Liver (tissue), 3 donors: ENCODE measurements at regions not wholly inside any gene's neighbourhood (a gene's known extent, or its start where the extent isn't known, plus 50 kb on each side); places are given as distances from the start of the nearest gene placed in this dataset.

ENCODE experiments used
- CTCF ChIP-seq: fragments of 150-350 bp; IDR thresholded peaks from 2 replicates; pipeline ENCODE4 v1.5.1; 2017; ENCODE audit warnings: improper control_type of control experiment, low read depth, low read length; ENCODE audit not compliant: missing input control
- EGR1 ChIP-seq, 2 donors: IDR thresholded peaks; 2 replicates each; pipeline ENCODE4 v1.6.1; 2016 to 2018; ENCODE audit warnings: antibody characterized with exemption in 2 of 2, low read depth in 2 of 2
- GABPA ChIP-seq, 2 donors: IDR thresholded peaks in 1 of 2; conservative IDR thresholded peaks in 1 of 2; 2 replicates each; pipeline ENCODE4 v1.6.1; 2016; ENCODE audit warnings: antibody characterized with exemption in 2 of 2, mild to moderate bottlenecking in 1 of 2, moderate library complexity in 1 of 2
- HNF4A ChIP-seq, 2 donors: conservative IDR thresholded peaks; 2 replicates each; pipeline ENCODE4 v1.6.1; 2016; ENCODE audit warnings: antibody characterized with exemption in 2 of 2, mild to moderate bottlenecking in 2 of 2
- JUND ChIP-seq, 2 donors: IDR thresholded peaks; 2 replicates each; pipeline ENCODE4 v1.6.1; 2016; ENCODE audit warnings: antibody characterized with exemption in 2 of 2
- RAD21 ChIP-seq, 2 donors: IDR thresholded peaks; 2 replicates each; pipeline ENCODE4 v1.6.1; 2016; ENCODE audit warnings: antibody characterized with exemption in 2 of 2, mild to moderate bottlenecking in 2 of 2
- REST ChIP-seq: IDR thresholded peaks from 2 replicates; pipeline ENCODE4 v1.6.1; 2016; ENCODE audit warnings: antibody characterized with exemption, mild to moderate bottlenecking
- RXRA ChIP-seq, 2 donors: IDR thresholded peaks; 2 replicates each; pipeline ENCODE4 v1.6.1; 2017 to 2018; ENCODE audit warnings: antibody characterized with exemption in 2 of 2, mild to moderate bottlenecking in 1 of 2
- SP1 ChIP-seq: IDR thresholded peaks from 2 replicates; pipeline ENCODE4 v1.6.1; 2018; ENCODE audit warnings: antibody characterized with exemption, mild to moderate bottlenecking
- TAF1 ChIP-seq: conservative IDR thresholded peaks from 2 replicates; pipeline ENCODE4 v1.6.1; 2016; ENCODE audit warnings: antibody characterized with exemption, mild to moderate bottlenecking
- YY1 ChIP-seq: IDR thresholded peaks from 2 replicates; pipeline ENCODE4 v1.6.1; 2016; ENCODE audit warnings: antibody characterized with exemption, mild to moderate bottlenecking
- TF ChIP-seq, protein P1 (sequence below): IDR thresholded peaks from 2 replicates; pipeline ENCODE4 v1.6.1; 2016; ENCODE audit warnings: antibody characterized with exemption
- TF ChIP-seq, protein P2 (sequence below): IDR thresholded peaks from 2 replicates; pipeline ENCODE4 v1.6.1; 2016; ENCODE audit warnings: antibody characterized with exemption
- donor health status: healthy.
- donor health status: healthy.

DNA sequence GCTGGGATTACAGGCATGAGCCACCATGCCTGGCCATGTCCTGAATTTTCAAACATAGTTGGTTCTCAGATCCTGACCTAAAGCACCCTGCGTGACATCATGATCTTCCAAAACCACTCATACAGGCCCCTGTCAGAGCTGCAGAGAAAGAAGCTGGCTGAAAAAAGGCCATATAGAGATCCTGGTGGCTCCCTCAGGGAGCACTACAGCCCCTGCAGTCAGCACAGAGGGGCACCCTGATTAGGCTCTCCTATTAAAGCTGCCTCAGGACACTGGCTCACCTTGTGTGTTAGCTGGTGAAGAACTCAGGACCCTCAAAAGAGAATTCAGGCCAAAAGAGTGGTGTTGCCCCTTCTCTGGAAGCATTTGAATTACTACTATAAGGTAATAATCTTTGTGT is 249.7 kb upstream of the MCTP2 start:
- TF ChIP-seq YY1 (no peak), CTCF (no peak), REST (no peak), RAD21 (IDR thresholded peaks at IDR 0.05) (no peak), EGR1 (IDR thresholded peaks at IDR 0.05; ENCODE audit: low read depth in 2 of 2) (no peak), RXRA (IDR thresholded peaks at IDR 0.05) (no peak), TAF1 (no peak), GABPA (IDR thresholded peaks at IDR 0.05 in 1 of 2, conservative IDR thresholded peaks at IDR 0.05 in 1 of 2) (no peak), SP1 (no peak), JUND (IDR thresholded peaks at IDR 0.05) (no peak), HNF4A (conservative IDR thresholded peaks at IDR 0.05) (no peak)
- TF ChIP-seq, protein P1, sequence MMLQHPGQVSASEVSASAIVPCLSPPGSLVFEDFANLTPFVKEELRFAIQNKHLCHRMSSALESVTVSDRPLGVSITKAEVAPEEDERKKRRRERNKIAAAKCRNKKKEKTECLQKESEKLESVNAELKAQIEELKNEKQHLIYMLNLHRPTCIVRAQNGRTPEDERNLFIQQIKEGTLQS, result no peak
- TF ChIP-seq, protein P2, sequence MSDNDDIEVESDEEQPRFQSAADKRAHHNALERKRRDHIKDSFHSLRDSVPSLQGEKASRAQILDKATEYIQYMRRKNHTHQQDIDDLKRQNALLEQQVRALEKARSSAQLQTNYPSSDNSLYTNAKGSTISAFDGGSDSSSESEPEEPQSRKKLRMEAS, result no peak
